ENCODE measurements at regions not wholly inside any gene's neighbourhood (a gene's known extent, or its start where the extent isn't known, plus 50 kb on each side); places are given as distances from the start of the nearest gene placed in this dataset.
"Not testable (repeated sequence)": the region's sequence is repeated elsewhere in the genome, so short reads cannot be mapped to it uniquely, and the experiment has no call there.

GRCh38 chrX:136975684-136976470 lies 57.9 kb downstream of the GPR101 start:
- no peak for DNase-seq (ENCODE audit: low spot score)

GRCh38 chrX:136967966-136968365 lies 65.8 kb downstream of the GPR101 start:
- DNase-seq (ENCODE audit: low spot score): no peak

GRCh38 chrX:136963973-136964372 lies 69.8 kb downstream of the GPR101 start:
- no peak for DNase-seq (ENCODE audit: low spot score)

- no peak for DNase-seq (ENCODE audit: low spot score)
Measured at GRCh38 chrX:136961594-136962135, 72.1 kb downstream of the GPR101 start.

GRCh38 chrX:136954930-136955329 lies 74.4 kb upstream of the RBMX start:
- peak; percentile 34 for DNase-seq (ENCODE audit: low spot score)

- DNase-seq (ENCODE audit: low spot score): peak; percentile 45
Measured at GRCh38 chrX:136953867-136954787, 73.6 kb upstream of the RBMX start.

GRCh38 chrX:136950211-136950610 lies 69.7 kb upstream of the RBMX start:
- DNase-seq (ENCODE audit: low spot score): no peak

GRCh38 chrX:136941396-136942337 lies 61.1 kb upstream of the RBMX start:
- no peak for DNase-seq (ENCODE audit: low spot score)

- DNase-seq (ENCODE audit: low spot score): no peak
Measured at GRCh38 chrX:136936183-136936549, 55.6 kb upstream of the RBMX start.

- DNase-seq (ENCODE audit: low spot score): not testable (repeated sequence)
Measured at GRCh38 chrX:136935533-136936182, 55.1 kb upstream of the RBMX start.

- DNase-seq (ENCODE audit: low spot score): not testable (repeated sequence)
Measured at GRCh38 chrX:136934652-136935051, 54.1 kb upstream of the RBMX start.

GRCh38 chrX:136933611-136934145 lies 53.2 kb upstream of the RBMX start:
- DNase-seq (ENCODE audit: low spot score): no peak

GRCh38 chrX:136931661-136932060 lies 51.1 kb upstream of the RBMX start:
- DNase-seq (ENCODE audit: low spot score): no peak

Data from GM03348 (cell line).